Right lobe of liver (tissue), 6 donors: ENCODE measurements at regions not wholly inside any gene's neighbourhood (a gene's known extent, or its start where the extent isn't known, plus 50 kb on each side); places are given as distances from the start of the nearest gene placed in this dataset.

Experiments
- ATAC-seq, 4 donors: fragments of 200-7000 bp; cut with Tn5 transposase; one replicate each; pipeline ENCODE4 v1.9.1; 2020; ENCODE audit warnings: mild to moderate bottlenecking in 4 of 4, moderate library complexity in 4 of 4
- DNase-seq, 3 donors: peaks; one replicate each; pipeline ENCODE4 v3.0.0-alpha.2; 2020
- H3K27ac ChIP-seq, 3 donors: fragments of 200-600 bp; one replicate each; pipeline ENCODE4 v1.8.0; 2022
- H3K27me3 ChIP-seq, 2 donors: fragments of 200-600 bp; one replicate each; pipeline ENCODE4 v1.8.0; 2022
- H3K36me3 ChIP-seq, 4 donors: fragments of 200-600 bp; sonication (generic) in 1 of 4; one replicate each; pipeline versions ENCODE4 v1.5.1 to v1.8.0; 2017 to 2022; ENCODE audit warnings: control low read depth in 1 of 4
- H3K4me1 ChIP-seq, 4 donors: fragments of 200-600 bp; sonication (generic) in 1 of 4; one replicate each; pipeline versions ENCODE4 v1.5.1 to v1.8.0; 2017 to 2022; ENCODE audit warnings: control low read depth in 1 of 4
- H3K4me3 ChIP-seq, 3 donors: fragments of 200-600 bp; one replicate each; pipeline ENCODE4 v1.8.0; 2022
- H3K9me3 ChIP-seq, 4 donors: fragments of 200-600 bp; sonication (generic) in 1 of 4; one replicate each; pipeline versions ENCODE4 v1.5.1 to v1.8.0; 2017 to 2022; ENCODE audit warnings: control low read depth in 1 of 4
- CTCF ChIP-seq, 4 donors: fragments of 200-600 bp in 3 of 4; fragments of 450-650 bp in 1 of 4; IDR thresholded peaks; one replicate each; pipeline versions ENCODE4 v1.5.1 to v1.8.0; 2016 to 2022; ENCODE audit warnings: antibody characterized with exemption in 4 of 4, mild to moderate bottlenecking in 2 of 4
- POLR2A ChIP-seq: fragments of 450-650 bp; IDR thresholded peaks from one replicate; pipeline ENCODE4 v1.6.1; 2017; ENCODE audit warnings: antibody characterized with exemption, mild to moderate bottlenecking
- WGBS: methylation state at CpG from one replicate; pipeline ENCODE4 v1.1.6; 2018; ENCODE audit warnings: low coverage, low lambda C conversion rate; ENCODE audit not compliant: insufficient coverage; ENCODE audit errors: missing lambda C conversion rate; 5-methylcytosine and 5-hydroxymethylcytosine counted together
- intact Hi-C, 2 donors: fragments of 100-400 bp; cut with DNase I; formaldehyde crosslinking; loops; one replicate each; pipeline versions ENCODE4 v1.11.2 to v1.14.1; 2022
- donor health status: DM: no; HTN: yes; CAD: no.
- donor health status: DM: no; HTN: no; CAD: no.
- donor health status: DM: no; HTN: no; CAD: no.
- donor health status: DM: no; HTN: yes; CAD: no.
- donor health status: DM: no; HTN: yes; CAD: no.

DNA sequence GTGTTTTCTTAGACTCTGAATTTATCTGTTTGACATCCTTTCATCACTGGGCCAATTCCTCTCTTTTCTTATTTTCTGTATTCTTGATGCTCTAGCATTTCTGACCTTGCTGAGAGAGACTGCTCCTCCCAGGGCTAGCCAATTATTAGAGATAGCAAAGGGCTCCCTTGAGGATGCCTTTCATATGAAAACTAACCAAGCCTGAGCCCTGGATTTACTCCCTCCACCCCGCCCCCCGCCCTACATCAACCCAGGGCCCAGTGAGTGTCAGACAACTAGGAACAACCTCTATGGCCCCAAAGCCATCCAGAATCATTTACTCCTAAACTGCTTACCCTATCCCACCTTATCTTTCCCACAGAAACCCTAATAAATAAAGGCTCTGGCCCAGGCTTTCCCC lies 69.7 kb upstream of the LARS2 start:
- H3K4me1 ChIP-seq = no peaks in the 10 kb centered on the region
- intact Hi-C loops = no loop called here
- no peak overlapping the region for H3K4me3 ChIP-seq
- no peaks in the 10 kb centered on the region for H3K9me3 ChIP-seq
- no peaks in the 10 kb centered on the region for H3K36me3 ChIP-seq
- no peaks in the 10 kb centered on the region for H3K27me3 ChIP-seq
- H3K27ac ChIP-seq = no peak overlapping the region
- TF ChIP-seq POLR2A = no peak
- TF ChIP-seq CTCF (IDR thresholded peaks at IDR 0.05) = no peak
- no peak for DNase-seq
- WGBS = 81% methylated on average over 2 of the region's 2 CpGs
- no peak for ATAC-seq

- ATAC-seq = no peak
- no peak overlapping the region for H3K4me3 ChIP-seq
- TF ChIP-seq POLR2A = no peak
- no peak for TF ChIP-seq CTCF (IDR thresholded peaks at IDR 0.05)
- no peaks in the 10 kb centered on the region for H3K27me3 ChIP-seq
- no peaks in the 10 kb centered on the region for H3K36me3 ChIP-seq
- DNase-seq = no peak
- H3K27ac ChIP-seq = no peak overlapping the region
- H3K4me1 ChIP-seq = no peaks in the 10 kb centered on the region
- intact Hi-C loops = no loop called here
- no peaks in the 10 kb centered on the region for H3K9me3 ChIP-seq
- 84% methylated on average over 8 of the region's 10 CpGs for whole genome bisulfite sequencing
These were observed 69.0 kb upstream of the LARS2 start for GRCh38 chr3:45319231-45319995.

- TF ChIP-seq POLR2A (no peak), CTCF (IDR thresholded peaks at IDR 0.05) (no peak)
- Histone ChIP-seq H3K27me3 (no peaks in the 10 kb centered on the region), H3K4me3 (no peak overlapping the region), H3K36me3 (no peaks in the 10 kb centered on the region), H3K27ac (no peak overlapping the region), H3K9me3 (no peaks in the 10 kb centered on the region), H3K4me1 (no peaks in the 10 kb centered on the region)
- no peak for ATAC-seq
- intact Hi-C loops = no loop called here
- 73% methylated on average over 3 of the region's 3 CpGs for WGBS
- no peak for DNase-seq
These were observed 68.4 kb upstream of the LARS2 start for GRCh38 chr3:45319996-45320305.

GRCh38 chr3:45320986-45321385 lies 67.4 kb upstream of the LARS2 start:
- H3K9me3 ChIP-seq = no peaks in the 10 kb centered on the region
- intact Hi-C loops = no loop called here
- H3K27me3 ChIP-seq = no peaks in the 10 kb centered on the region
- H3K27ac ChIP-seq = no peak overlapping the region
- no peaks in the 10 kb centered on the region for H3K4me1 ChIP-seq
- TF ChIP-seq POLR2A (no peak), CTCF (IDR thresholded peaks at IDR 0.05) (no peak)
- no peak for ATAC-seq
- WGBS = 51% methylated on average over 2 of the region's 5 CpGs
- DNase-seq = no peak
- no peaks in the 10 kb centered on the region for H3K36me3 ChIP-seq
- no peak overlapping the region for H3K4me3 ChIP-seq
